ENCODE measurements at regions not wholly inside any gene's neighbourhood (a gene's known extent, or its start where the extent isn't known, plus 50 kb on each side); places are given as distances from the start of the nearest gene placed in this dataset.

DNA sequence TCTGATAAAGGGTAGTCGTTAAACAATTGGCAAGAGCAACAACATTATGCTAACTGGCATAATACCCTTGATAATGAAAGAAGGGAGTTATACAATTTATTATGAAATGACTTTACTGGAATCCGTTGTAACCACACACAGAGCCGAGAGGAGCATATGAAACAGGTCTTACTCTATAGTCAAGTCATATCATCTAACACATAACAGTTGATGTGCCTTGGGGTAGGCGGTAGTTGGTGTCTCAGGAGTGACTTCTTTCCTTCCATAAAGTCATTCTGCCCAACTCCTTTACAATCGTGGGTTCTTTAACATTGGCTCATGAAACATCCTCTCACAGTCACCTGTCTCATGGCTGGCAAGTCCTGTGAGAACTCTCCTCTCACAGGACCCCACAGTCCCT lies 225.2 kb downstream of the LTN1 start:
- TF ChIP-seq CTCF (conservative IDR thresholded peaks at IDR 0.05) (no peak), ZFX (IDR thresholded peaks at IDR 0.05) (no peak)
